Activated CD8-positive, alpha-beta memory T cell treated with anti-CD3 and anti-CD28 coated beads, Interleukin-2, amount 50 U/mL, for 24 hours (primary cell): ENCODE measurements at regions not wholly inside any gene's neighbourhood (a gene's known extent, or its start where the extent isn't known, plus 50 kb on each side); places are given as distances from the start of the nearest gene placed in this dataset.

ENCODE experiments used
- DNase-seq: peaks from one replicate; pipeline ENCODE4 v3.0.0-alpha.2; 2020; ENCODE audit errors: extremely low read depth

GRCh38 chr16:85326113-85326793 lies 214.0 kb upstream of the CIBAR2 start:
- DNase-seq, result no peak

DNA sequence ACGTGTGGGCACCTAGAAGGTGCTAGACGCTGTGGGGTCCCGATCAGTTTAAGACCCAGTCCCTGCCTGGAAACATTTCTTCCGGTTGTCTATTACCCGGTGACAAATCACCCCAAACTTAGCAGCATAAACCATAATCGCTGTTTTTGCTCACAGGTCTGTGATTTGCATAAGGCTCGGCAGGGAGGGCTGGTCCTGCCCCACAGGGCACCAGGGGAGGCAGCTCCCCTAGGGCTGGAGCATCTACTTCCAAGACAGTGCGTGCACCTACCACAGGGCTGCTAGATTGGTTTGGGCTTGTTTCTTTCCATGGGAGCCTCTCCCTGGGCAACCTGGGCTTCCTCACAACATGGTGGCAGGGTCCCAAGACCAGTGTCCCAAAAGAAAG lies 214.5 kb upstream of the CIBAR2 start:
- no peak for DNase-seq

- no peak for DNase-seq
Observed at GRCh38 chr16:85327731-85328675, 215.7 kb upstream of the CIBAR2 start.

DNA sequence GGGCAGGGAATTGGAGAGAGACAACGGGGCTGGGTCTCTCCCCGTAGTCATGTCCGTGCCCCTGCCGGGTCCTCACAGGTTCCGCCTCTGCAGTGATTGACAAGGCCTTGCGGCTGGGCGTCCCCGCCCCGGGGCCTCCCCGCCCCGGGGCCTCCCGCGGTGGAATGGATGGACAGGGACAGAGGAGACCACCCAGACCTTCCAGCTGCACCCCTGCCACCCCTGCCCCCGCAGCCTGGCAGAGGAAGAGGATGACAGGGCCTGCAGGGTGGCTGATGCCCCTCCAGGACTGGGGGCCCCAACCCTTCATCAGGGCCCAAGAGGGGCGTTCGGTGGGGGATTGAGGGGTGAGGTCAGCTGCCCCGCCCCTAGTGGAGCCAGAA lies 216.4 kb upstream of the CIBAR2 start:
- DNase-seq, result no peak

DNA sequence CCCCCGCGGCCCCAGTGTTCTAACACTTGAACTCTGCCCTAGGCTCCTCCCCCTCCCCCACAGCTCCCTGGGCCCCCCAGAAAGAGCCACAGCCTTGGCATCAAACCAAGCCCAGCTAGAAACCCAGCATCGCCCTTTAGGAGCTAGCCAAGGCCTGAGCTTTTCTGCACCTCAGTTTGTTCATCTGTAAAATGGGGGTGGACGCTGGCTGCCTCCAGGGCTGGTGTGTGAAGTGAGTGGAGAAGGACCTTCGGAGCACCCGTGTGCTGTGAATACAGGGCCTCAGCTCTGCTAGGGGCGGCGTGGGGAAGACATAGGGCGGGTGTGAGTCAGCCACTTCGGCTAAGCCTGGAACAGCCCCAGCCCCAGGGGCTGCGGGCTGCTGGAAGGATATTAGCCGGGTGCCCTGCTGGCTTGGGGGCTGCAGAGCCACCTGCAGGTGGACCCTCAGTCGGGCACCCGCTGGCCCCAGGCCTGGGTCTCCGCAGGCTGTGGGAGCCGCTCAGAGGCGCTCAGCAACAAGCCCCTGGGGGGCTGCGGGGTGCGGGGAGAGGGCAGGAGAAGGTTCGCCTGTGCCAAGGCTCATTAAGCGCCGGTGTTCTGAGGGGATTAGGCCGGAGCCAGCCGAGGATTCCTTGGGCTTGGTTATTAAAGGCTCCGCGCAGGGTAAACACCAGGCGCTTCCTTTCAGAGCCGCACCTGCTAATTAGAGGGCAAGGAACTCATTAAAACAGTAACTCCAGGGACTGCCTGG lies 217.0 kb upstream of the CIBAR2 start:
- DNase-seq, result no peak

- DNase-seq, result no peak
Observed at GRCh38 chr16:85330006-85330693, 217.9 kb upstream of the CIBAR2 start.

- DNase-seq, result no peak
Observed at GRCh38 chr16:85330694-85331188, 218.5 kb upstream of the CIBAR2 start.

- no peak for DNase-seq
Observed at GRCh38 chr16:85331688-85332087, 219.4 kb upstream of the CIBAR2 start.

- no peak for DNase-seq
Observed at GRCh38 chr16:85332175-85332574, 219.9 kb upstream of the CIBAR2 start.

- DNase-seq, result no peak
Observed at GRCh38 chr16:85333337-85333736, 221.1 kb upstream of the CIBAR2 start.

DNA sequence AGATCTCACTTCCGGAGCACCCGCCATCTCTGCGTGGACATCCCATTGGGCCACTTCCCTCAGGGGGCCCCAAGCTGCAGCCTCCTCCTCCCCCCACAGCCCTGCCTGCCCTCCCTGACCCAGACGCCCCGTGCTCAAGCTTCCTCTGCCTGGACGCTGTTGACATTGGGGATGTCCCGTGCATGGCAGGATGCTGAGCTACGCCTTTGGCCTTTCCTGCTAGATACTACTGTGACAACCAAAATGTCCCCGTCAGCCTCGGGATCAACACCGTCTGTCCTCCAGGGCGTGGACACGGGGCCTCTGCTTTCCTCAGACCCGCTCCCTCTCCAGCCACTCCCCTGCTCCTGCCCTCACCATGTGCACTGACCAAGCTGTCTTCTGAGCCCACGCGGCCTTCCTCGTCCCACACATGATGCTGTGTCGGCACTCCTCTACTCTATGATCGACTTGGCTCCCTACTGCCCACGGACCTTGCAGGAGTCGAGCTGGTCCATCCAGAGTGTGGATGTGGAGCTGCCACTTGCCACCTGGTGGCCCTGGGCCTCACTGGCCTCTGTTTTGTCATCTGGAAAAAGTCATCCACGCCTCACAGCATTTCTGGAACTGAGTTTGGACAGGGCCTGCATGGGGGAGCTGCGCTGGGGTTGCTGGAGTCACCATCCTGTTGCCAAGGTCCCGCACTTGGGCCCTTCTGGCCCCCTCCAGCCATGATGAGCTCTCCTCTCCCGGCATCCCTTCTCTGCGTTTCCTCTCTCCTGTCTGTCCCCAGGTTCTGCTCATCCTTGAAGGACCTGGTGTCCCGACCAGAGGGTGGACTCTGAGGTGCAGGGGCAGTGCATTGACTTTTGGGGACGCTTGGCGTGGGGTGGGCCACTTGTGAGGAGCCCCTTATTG lies 221.7 kb upstream of the CIBAR2 start:
- DNase-seq, result no peak

- DNase-seq, result no peak
Observed at GRCh38 chr16:85334718-85335583, 222.7 kb upstream of the CIBAR2 start.

DNA sequence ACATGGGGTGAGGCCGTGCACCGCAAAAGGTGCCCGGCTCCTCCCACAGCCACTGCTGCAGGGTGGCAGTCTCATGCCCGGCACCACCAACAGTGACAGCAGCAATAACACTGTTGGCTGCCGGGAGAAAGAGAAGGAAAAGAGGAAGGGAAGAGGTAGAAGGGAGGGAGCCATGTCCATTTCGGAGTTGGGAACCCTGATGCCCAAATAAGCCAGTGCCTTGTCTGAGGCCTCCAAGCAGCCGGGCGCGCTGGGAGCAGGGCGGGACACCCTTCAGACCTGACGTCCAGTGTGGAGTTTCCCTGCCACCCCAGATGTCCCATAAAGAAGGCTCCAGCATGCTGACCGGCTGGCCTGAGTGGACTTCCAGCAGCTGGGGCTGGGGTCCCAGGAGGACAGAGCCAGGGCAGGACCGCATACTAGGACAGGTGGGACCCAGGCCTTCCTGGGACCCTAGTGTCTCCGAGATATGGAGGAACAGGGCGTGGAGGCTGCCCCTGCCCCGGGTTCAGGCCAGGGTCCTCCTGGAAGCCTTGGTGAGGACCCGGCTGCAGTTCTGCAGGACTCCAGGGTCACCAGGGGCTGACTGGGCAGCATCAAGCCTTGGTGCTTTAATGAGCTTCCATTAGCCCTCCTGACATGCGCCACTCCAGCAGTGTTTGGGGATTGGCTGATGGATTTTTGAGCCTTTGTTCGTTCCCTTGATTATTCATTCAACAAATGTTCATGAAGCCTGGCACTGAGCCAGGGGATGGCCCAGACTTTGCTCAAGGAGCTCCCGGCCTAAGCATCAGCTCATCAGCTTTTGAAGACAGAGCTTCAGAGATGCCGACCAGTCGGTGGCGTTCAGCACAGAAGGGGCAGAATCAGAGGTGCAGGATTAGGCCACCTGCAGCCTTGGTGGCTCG lies 223.6 kb upstream of the CIBAR2 start:
- DNase-seq, result no peak

GRCh38 chr16:85337910-85338637 lies 225.8 kb upstream of the CIBAR2 start:
- DNase-seq, result no peak

DNA sequence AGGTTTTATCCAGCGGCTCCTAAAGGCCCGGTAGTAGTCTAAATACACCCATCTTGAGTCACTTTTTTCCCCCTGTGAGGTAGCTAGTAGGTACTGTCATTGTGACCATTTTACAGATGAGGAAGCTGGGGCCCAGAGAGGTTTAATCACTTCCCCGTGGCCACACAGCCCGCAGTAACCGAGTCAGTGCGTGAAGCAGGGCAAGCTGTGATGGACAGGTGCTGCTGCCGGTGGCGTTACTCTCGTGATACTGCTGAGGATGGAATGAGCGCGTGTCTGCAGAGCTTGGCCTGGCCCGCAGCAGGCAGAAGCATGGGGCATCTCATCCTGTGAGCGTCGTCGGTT lies 226.3 kb upstream of the CIBAR2 start:
- no peak for DNase-seq

GRCh38 chr16:85338989-85339685 lies 226.9 kb upstream of the CIBAR2 start:
- no peak for DNase-seq

DNA sequence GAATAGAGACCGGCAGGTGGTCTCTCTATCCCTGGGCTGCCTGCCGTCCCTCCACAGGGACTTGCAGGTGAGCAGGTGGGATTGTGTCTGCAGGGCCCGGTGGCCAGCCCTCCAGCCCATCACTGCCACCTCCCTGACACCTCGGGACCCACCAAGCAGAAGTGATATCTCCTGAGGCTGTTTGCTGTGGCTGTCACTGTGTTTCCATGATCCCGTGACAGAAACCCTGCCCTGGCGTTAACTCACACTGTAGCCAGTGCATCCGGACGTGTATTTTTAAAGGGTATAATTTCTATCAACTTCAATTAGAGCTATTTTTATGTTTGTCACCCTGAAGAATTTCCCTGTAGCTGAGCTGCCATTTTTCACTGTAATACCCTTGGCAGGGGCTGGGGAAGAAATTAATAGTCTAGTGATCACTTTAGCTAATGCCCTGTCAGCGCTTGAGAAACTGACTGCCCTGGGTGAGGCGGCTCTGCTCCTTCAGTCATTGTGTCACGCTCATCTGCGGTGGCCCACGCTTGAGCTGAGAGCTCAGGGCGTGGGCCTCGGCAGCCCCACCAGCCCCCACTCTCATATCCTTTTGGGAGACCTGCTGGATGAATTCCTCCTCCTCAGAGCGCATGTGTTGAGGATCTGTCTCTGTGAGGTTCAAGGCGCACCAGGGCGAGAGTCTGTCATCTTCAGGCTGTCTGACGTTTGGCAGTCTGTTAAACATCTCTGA lies 229.9 kb upstream of the CIBAR2 start:
- no peak for DNase-seq
